ENCODE measurements at regions not wholly inside any gene's neighbourhood (a gene's known extent, or its start where the extent isn't known, plus 50 kb on each side); places are given as distances from the start of the nearest gene placed in this dataset.

GRCh38 chr11:80157447-80157846 lies 716.6 kb upstream of the TENM4 start:
- no peak for DNase-seq (ENCODE audit: low read depth)

GRCh38 chr11:80156062-80156461 lies 715.2 kb upstream of the TENM4 start:
- no peak for DNase-seq (ENCODE audit: low read depth)

- DNase-seq (ENCODE audit: low read depth), result no peak
Observed at GRCh38 chr11:80155412-80156017, 714.7 kb upstream of the TENM4 start.

- DNase-seq (ENCODE audit: low read depth), result no peak
Observed at GRCh38 chr11:80146232-80146631, 705.4 kb upstream of the TENM4 start.

- no peak for DNase-seq (ENCODE audit: low read depth)
Observed at GRCh38 chr11:80144897-80145594, 704.2 kb upstream of the TENM4 start.

GRCh38 chr11:80136991-80137390 lies 696.2 kb upstream of the TENM4 start:
- no peak for DNase-seq (ENCODE audit: low read depth)

- no peak for DNase-seq (ENCODE audit: low read depth)
Observed at GRCh38 chr11:80129396-80129795, 688.6 kb upstream of the TENM4 start.

- DNase-seq (ENCODE audit: low read depth), result no peak
Observed at GRCh38 chr11:80122211-80122610, 681.4 kb upstream of the TENM4 start.

- no peak for DNase-seq (ENCODE audit: low read depth)
Observed at GRCh38 chr11:80118073-80118472, 677.2 kb upstream of the TENM4 start.

- DNase-seq (ENCODE audit: low read depth), result no peak
Observed at GRCh38 chr11:80116796-80117195, 676.0 kb upstream of the TENM4 start.

- no peak for DNase-seq (ENCODE audit: low read depth)
Observed at GRCh38 chr11:80109652-80110051, 668.8 kb upstream of the TENM4 start.

- DNase-seq (ENCODE audit: low read depth), result no peak
Observed at GRCh38 chr11:80109031-80109430, 668.2 kb upstream of the TENM4 start.

GRCh38 chr11:80107415-80107814 lies 666.6 kb upstream of the TENM4 start:
- no peak for DNase-seq (ENCODE audit: low read depth)

- DNase-seq (ENCODE audit: low read depth), result no peak
Observed at GRCh38 chr11:80104191-80104590, 663.4 kb upstream of the TENM4 start.

- no peak for DNase-seq (ENCODE audit: low read depth)
Observed at GRCh38 chr11:80103142-80103859, 662.5 kb upstream of the TENM4 start.

- DNase-seq (ENCODE audit: low read depth), result no peak
Observed at GRCh38 chr11:80097146-80097545, 656.3 kb upstream of the TENM4 start.

- DNase-seq (ENCODE audit: low read depth), result no peak
Observed at GRCh38 chr11:80096736-80097135, 655.9 kb upstream of the TENM4 start.

GRCh38 chr11:80086496-80087055 lies 645.7 kb upstream of the TENM4 start:
- no peak for DNase-seq (ENCODE audit: low read depth)

GRCh38 chr11:80085563-80085962 lies 644.7 kb upstream of the TENM4 start:
- DNase-seq (ENCODE audit: low read depth), result no peak

GRCh38 chr11:80084608-80085007 lies 643.8 kb upstream of the TENM4 start:
- no peak for DNase-seq (ENCODE audit: low read depth)

GRCh38 chr11:80083531-80083951 lies 642.7 kb upstream of the TENM4 start:
- DNase-seq (ENCODE audit: low read depth), result no peak

GRCh38 chr11:80082406-80082805 lies 641.6 kb upstream of the TENM4 start:
- DNase-seq (ENCODE audit: low read depth), result no peak

GRCh38 chr11:80077113-80077512 lies 636.3 kb upstream of the TENM4 start:
- no peak for DNase-seq (ENCODE audit: low read depth)
